Breast epithelium (tissue), 3 donors: ENCODE measurements at regions not wholly inside any gene's neighbourhood (a gene's known extent, or its start where the extent isn't known, plus 50 kb on each side); places are given as distances from the start of the nearest gene placed in this dataset.

Source experiments
- CTCF ChIP-seq, 3 donors: fragments of 450-650 bp; IDR thresholded peaks; one replicate each; pipeline ENCODE4 v1.5.1; 2016 to 2017; ENCODE audit warnings: antibody characterized with exemption in 3 of 3, mild to moderate bottlenecking in 3 of 3, moderate library complexity in 3 of 3
- POLR2AphosphoS5 ChIP-seq, 3 donors: sonication (generic); formaldehyde crosslinking; IDR thresholded peaks; one replicate each; pipeline ENCODE4 v1.6.1; 2017; ENCODE audit warnings: antibody characterized with exemption in 3 of 3

DNA sequence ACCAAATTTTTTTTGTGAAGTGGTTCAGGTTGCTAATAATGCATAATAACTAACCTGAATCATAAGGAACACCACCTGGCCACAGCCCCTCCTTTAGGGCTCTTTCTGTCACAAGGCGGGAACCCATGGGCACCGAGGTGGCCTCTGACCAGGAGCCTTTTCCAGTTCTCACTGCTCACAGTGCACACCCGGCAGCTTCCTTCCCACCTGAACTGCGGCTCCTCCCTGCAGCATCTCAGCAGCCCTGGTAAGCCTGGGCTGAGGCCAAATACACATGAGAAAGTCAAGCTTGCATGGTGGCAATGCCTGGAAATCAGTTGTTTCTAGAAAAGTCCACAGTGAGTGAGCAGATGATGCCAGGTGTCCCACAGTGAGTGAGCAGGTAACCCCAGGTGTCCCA is 77.6 kb upstream of the SNTG2 start:
- TF ChIP-seq CTCF (IDR thresholded peaks at IDR 0.05) (no peak), POLR2AphosphoS5 (IDR thresholded peaks at IDR 0.05) (no peak)
